SIG-M5 treated with dmso at 0.1 percent for 504 hours (cell line): ENCODE measurements at regions not wholly inside any gene's neighbourhood (a gene's known extent, or its start where the extent isn't known, plus 50 kb on each side); places are given as distances from the start of the nearest gene placed in this dataset.

Experiments used
- DNase-seq: peaks from one replicate; lab custom pipeline; 2025; ENCODE audit not compliant: unreplicated experiment; lab: John Stamatoyannopoulos, UW

GRCh38 chr22:27662359-27663301 is 138.9 kb downstream of the MN1 start:
- no peak for DNase-seq

DNA sequence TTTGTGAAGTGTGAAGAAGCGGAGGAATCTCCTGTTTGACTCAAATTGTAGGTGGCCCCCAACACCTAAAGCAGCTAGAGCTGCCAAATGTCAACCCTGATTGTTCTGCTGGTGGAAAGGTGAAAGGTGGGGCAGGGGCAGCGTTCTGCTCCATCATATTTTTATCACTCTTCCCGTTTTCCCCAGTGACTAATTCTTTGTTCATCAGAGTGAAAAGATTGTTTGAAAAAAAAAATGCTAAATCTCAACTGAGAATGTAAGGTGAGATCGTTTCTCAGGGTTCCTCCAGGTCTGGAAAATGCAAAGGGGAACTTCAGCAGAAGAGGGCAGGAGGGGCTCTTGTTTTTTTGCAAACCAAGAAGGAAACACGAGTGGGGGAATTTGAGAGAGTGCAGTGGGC is 137.7 kb downstream of the MN1 start:
- DNase-seq: no peak

DNA sequence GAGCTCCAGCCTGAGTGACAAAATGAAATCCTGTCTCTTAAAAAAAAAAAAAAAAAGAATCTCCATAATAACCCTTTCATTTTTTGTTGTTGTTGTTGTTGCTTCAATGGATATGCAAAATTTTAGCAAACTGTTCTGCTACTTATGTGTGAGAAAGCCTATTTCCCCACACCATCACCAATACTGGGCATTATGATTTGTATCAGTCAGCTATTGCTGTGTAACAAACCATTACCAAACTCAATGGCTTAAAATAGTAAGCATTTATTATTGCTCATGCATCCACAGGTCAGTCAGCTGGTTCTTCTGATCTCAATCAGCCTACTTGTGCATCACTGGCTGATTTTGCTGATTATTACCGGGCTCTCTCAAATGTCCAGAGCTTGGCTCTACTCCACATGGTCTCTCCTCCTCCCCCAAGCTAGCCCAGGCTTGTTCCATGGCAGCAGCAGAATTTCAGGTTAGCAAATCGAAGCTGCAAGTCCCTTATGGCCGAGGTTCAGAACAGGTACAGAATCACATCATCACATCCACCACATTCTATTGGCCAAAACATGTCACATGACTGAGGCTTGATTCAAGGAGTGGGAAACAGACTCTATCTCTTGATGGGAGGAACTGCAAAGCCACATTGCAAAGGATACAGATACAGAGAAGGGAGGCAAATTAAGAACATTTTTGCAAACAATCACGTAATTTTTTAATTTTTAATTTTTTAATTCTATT is 135.1 kb downstream of the MN1 start:
- DNase-seq: no peak

- no peak for DNase-seq
These were observed 134.3 kb downstream of the MN1 start for GRCh38 chr22:27667121-27667843.

DNA sequence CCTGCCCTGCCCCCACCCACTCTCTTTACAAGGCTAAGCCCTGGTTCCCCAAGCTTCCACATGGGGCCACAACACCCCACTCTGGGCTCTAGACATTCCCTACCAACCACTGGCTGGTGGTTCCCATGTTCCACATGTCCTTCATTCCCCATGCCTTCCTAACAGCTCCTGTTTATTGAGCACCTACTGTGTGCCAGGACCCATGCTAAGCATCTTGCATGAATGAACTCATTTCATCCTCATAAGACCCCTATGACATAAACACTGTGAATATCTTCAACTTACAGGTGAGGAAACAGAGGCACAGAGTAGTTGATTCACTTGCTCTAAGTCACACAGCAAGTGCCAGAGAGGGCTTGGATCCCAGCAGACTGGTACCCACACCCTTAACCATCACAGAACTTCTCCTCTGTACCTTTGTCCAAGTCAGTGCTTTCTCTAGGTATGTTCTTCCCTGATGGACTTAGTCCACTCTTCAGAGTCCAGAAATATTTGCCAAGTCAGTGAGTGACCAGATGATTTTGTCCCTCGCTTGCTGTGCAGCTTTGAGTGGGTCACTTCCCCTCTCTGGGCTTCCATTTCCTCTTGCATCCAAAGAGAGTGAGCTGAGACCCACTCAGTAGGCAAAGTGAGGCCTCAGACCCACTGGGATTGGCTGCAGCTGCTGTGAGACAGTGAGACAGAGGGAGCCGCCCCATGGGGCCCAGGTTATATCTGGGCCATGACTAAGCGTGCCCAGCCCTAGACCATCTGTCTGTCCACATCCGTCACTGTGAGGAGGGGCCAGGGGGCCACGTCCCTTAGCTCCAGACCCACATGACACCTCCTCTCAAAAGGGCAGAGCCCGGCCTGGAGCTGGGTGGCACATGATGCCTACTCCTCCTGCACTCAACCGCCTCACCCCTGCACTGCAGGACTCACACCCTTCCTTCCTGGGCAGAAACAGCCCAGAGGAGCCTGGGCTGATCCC is 132.4 kb downstream of the MN1 start:
- DNase-seq: no peak

- no peak for DNase-seq
These were observed 131.6 kb downstream of the MN1 start for GRCh38 chr22:27669798-27670599.

- DNase-seq: no peak
These were observed 130.7 kb downstream of the MN1 start for GRCh38 chr22:27670701-27671412.

GRCh38 chr22:27671413-27671935 is 130.1 kb downstream of the MN1 start:
- no peak for DNase-seq

DNA sequence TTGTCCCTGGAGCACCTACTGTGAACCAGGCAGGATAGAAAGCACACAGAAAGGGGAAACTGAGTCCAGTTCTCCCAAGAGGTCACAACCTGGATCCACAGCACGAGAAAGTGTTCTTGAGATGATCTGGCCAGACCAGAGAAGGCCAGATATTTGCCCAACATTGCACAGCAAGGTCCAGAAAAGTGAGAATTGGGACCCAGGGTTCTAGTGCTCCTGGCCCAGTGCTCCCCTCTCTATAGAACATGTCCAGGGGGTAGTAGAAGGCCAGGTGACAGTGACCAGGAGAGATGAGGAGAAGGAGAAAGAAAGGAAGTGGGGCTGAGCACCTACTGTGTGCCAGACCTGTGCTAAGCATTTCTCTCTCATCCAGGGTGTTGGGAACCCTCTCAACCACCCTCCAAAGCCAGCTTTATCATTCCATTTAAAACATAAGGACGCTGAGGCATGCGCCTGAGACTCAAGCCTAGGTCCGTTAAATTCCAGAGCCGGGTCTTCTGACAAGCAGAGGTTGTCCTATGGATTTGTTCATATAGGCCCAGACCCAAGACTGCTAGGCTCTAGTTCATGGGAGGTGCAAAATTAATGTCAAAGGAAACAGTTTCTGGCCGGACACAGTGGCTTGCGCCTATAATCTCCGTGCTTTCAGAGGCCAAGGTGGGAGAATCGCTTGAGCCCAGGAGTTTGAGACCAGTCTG is 128.7 kb downstream of the MN1 start:
- DNase-seq: no peak

DNA sequence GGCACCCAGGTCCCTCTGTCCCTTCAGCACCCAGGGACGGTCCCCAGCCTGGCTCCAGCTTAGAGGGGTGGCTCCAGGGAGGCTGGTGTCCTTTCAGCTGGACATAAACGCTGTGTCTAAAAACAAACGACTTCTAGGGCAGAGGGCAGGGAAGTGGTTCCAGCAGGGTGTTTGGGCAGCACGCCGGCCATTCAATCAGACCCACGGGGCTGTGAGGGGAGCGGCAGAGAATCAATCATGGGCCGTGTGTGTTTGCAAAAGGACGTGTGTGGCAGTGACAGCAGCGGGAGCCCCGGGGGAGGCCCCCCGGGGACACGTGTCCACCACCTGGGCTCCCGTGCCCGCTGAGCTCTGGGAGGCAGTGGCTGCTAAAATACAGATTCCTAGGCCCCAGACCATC is 127.7 kb downstream of the MN1 start:
- no peak for DNase-seq

DNA sequence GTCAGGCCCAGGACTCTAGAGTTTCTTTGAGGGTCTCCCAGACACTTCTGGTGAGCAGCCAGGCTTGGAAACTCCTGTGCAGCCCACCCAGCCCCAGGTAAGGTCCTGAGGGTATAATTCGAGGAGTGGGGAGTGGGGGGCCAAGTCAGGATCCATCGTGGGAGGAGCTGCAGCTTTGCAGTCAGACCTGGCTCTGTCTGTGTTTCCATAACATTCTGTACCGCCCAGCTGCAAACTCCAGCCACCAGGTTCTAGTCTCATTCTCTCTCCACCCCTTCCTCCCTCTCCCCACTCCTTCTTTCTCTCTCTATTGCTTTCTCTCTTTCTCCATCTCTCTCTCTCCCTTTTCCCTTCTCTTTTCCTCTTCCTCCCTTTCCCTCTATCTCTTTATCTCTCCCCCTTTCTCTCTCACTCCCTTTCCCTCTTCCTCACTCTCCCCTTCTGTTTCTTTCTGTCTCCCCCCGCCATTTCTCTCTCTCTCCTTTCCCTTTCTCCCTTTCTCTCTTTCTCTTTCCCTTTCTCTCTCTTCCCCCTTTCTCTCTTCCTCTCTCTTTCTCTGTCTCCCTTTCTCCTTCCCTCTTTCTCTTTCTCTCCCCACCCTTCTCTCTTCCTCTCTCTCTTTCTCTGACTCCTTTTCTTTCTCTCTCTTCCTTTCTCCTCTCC is 127.2 kb downstream of the MN1 start:
- no peak for DNase-seq

DNA sequence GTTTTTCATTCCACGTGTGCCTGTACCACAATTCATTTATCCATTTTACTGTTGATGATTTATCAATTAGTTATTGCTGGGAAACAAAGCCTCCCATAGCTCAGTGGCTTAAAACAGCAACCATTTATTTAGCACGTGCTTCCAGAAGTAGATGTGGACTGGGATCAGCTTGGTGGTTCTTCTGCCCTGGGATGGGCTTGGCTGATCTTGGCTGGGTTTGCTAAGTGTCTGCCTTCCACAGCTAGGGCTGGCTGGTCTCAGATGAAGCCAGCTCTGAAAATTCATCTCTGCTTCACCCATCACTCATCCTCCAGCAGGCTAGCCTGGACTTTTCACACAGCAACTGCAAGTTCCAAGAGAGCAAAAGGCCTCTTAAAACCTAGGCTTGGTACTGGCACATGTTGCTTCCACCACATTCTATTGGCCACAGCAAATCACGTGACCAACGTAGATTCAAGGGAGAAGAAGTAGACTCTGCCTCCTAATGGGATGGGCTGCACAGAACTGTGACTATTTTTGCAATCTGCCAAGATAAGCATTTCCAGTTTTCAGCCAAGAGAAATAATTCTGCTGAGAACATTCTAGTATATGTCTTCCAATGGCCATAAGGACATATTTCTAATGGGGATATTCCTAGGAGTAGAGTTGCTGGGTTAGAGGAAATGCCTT is 124.9 kb downstream of the MN1 start:
- no peak for DNase-seq

- DNase-seq: no peak
These were observed 123.6 kb downstream of the MN1 start for GRCh38 chr22:27677905-27678458.

DNA sequence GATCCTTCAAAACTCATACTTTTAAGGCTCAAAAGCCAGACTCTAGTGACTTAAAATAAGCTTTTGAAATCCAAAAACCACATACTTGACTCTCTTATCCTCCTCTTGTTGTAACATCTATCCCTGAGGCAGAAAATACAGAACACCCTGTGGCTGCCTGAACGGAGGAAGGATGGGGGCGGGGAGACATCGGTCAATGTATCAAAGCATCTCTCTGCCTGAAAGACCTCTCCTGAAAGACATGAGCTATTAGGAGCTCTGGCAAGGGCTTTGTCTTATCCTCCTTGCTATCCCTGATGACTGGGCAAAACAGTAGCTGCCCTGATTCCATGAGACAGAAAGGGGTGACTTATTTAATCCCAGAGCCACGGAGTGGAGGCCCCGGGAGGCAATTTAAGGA is 122.4 kb downstream of the MN1 start:
- DNase-seq: no peak

GRCh38 chr22:27679693-27680488 is 121.7 kb downstream of the MN1 start:
- no peak for DNase-seq

DNA sequence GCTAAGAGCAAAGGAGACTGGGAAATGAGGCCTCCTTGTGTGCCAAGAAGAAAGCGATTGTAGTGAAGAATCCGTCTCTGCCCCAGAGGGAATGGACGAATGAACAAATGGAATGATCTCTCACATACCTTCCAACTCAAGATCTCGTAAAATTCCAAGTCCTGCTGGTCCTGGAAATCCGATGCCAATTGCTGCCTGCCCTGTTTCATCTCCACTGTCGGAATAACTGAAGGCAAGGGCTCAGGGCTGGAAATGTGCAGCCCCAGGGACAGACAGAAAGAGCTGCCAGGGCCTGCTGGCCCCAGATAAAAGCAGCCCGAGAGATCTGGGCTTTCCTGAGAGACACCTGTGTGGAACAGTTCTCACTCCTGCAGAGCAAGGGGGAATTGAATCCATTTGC is 120.9 kb downstream of the MN1 start:
- DNase-seq: no peak
